IPS-11a (cell line): ENCODE measurements at regions not wholly inside any gene's neighbourhood (a gene's known extent, or its start where the extent isn't known, plus 50 kb on each side); places are given as distances from the start of the nearest gene placed in this dataset.
"Not testable (repeated sequence)": the region's sequence is repeated elsewhere in the genome, so short reads cannot be mapped to it uniquely, and the experiment has no call there.

Experiments
- H3K4me3 ChIP-seq: one replicate; pipeline ENCODE4 v1.5.1; 2013; ENCODE audit warnings: low read depth, low read length, control low read depth

DNA sequence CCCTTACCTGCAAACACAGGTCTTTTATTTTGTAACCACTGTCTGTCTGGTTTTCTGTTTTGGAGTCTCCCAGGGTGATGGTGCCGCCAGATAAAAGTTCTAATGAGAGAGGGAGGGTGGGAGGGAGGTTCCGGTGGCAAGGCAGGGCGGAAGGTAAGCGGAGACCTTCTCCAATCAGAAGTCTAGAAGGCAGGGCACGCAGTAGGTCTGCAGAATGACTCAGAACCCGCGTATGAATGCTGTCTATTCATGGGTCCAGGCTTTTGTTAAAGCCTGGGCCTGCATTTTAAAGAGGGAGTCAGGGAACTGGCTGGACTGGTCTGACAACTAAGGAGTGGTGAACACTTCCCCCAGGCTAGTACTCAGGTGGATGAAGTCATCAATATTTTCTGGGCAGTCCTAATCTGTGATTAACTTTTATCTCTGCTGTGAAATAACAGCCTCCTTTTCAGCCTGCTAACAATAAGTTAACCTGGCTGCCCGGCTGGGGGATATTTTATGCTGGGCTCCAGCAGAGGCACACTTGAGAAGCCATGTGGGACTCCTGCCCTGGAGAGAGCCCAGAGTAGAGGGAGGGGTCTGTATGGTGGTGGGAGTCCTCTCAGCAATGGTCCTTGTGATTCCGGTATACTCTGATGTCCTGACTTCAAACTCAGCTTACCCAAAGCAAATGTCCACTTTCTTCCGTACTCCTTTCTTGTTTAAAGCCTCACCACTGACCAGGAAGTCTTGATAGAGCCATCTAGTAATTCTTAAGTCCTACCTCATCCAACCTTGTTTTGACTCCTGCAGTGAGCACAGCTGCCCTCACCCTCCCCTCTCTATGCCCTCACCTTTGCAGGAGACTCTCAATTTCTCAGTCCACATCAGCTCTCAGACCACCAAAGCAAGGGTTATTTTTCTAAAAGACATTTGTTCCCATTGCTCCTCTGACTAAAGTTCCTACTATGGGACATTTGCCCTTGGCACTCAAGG, 85.3 kb upstream of the PLGLB2 start:
- not testable (repeated sequence) for H3K4me3 ChIP-seq

- not testable (repeated sequence) for H3K4me3 ChIP-seq
These were observed 84.5 kb upstream of the PLGLB2 start for GRCh38 chr2:87663347-87663746.

DNA sequence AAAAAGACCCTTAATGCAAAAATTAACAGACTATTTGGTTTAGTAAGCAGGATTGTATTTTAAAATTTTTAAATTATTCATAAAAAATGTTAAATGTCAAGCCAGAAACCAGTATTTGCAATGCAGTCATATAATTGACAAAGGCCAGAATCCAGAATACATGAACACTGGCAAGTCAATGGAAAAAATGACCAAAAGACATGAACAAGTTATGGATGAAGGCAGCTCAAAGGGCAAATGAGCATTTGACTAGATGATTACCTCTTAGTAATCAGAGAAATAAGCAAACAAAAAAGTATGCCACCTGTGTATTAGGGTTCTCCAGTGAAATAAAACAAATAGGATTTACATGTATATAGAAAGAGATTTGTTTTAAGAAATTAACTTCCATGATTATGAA, 80.9 kb upstream of the PLGLB2 start:
- H3K4me3 ChIP-seq, result not testable (repeated sequence)

DNA sequence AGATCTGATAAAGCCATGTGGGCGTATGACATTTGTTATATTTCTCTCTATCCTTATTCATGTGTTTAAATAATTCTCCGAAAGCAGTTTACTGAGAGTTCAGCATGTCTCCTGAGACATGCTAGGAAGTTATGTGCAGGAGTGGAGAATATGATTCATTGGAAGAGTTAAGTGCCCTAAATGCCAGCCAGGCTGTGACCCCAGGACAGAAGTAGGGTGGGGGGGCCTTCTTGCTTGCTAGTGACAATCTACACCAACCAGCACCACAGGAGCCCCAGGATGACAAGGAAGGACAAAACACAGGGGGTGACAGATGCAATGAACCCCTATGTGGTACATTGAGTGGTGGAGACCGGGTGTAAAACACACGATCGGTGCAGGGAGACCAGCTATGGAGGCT, 79.5 kb upstream of the PLGLB2 start:
- H3K4me3 ChIP-seq, result not testable (repeated sequence)

DNA sequence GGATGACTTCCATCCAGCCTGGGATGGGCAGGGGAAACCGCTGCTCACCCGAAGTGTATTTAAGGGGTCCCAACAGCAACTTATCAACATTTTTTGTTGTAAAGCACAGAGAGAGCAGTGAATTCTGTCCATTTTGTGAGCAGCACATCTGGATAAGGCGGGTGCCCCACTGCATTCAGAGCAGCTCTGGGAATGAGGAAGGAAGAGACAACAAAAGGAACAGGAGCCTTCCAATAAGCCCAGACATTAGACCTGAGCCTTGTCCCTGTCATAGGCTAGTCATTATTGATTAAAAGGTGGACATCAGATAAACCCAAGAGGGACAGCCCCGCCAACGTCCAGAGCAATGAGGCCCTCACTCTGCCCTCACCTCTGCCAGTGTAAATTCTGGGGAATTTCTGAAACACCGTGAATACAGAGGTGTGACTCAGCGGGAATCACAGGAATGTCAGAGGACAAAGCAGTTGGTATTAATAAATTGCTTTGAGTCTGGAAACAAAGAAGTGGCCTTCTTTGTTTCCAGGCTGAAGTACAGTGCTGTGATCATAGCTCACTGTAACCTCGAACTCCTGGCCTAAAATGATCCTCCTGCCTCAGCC, 78.2 kb upstream of the PLGLB2 start:
- not testable (repeated sequence) for H3K4me3 ChIP-seq

DNA sequence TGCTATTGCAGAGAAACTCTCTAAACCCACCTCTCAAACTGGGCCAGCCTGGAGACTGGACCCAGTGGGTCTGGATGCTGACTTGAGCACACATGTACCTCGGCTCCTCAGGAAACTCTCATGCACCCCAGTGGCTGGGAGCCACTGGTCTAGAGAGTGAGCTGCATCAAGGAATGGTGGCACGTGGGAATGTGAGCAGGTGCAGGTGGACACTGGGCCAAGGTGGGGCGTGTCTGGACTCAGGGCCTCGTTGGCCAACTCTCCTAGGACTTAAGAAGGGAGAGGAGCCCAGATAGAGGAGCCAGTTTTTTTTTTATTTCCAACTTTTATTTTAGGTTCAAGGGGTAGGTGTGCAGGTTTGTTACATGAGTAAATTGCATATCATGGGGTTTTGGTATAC, 75.5 kb upstream of the PLGLB2 start:
- not testable (repeated sequence) for H3K4me3 ChIP-seq

DNA sequence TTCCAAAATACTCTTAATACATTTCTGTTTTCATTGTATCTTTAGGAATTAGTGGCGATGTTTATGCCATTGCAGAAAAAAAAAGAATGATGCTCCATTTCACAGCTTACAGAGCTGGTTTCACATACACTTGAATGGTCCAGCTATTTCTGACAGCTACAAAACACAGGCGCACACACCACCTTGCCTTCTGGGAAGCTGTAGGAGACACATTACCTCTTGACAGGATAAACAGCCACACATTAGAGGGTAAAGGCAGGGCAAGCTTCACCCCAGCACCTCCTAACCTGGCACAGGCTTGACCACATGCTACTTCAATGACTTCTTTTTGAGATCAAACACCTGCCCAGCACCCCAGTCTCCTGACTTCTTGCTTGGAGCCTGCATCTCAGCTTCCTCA, 73.2 kb upstream of the PLGLB2 start:
- not testable (repeated sequence) for H3K4me3 ChIP-seq

DNA sequence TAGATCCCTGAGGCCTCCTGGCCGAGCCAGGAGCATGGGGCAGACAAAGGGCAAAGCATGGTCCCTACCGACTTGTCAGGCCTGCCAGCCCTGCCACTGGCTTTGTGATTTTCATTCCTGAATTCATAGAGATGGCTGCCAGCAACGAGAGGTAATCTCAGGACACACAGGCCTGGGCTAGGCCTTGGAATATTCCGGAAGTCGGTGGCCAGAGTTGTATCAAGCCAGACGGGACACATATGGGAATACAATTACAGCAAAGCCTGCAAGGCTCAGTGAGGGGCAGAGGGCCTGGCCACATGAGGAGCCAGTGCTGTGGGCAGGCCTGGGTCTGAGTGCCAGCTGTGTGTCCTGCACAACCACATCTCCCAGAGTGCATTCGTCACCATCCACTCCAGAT, 72.4 kb upstream of the PLGLB2 start:
- H3K4me3 ChIP-seq, result not testable (repeated sequence)

- H3K4me3 ChIP-seq, result not testable (repeated sequence)
These were observed 70.4 kb upstream of the PLGLB2 start for GRCh38 chr2:87677421-87677923.

DNA sequence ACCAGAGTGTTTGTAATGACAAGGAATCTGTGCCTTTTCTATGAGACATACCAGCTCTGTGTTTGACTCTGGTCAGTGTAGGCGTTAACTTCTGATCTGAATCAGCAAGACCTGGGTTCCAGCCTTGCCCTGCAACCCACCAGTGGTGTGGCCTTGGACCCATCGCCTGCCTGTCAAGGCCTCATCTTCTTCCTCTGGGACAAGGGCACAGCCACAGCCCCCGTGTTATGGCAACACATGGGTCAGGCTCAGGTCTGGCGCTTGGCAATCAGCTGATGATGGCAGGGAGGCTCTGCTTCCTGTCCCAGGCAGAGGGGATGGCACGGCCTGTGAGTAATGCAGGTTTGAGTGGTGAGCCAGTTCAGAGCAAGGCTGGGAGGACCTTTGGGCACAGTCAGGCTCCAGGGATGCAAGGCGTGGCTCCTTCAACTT, 69.1 kb upstream of the PLGLB2 start:
- H3K4me3 ChIP-seq, result not testable (repeated sequence)

DNA sequence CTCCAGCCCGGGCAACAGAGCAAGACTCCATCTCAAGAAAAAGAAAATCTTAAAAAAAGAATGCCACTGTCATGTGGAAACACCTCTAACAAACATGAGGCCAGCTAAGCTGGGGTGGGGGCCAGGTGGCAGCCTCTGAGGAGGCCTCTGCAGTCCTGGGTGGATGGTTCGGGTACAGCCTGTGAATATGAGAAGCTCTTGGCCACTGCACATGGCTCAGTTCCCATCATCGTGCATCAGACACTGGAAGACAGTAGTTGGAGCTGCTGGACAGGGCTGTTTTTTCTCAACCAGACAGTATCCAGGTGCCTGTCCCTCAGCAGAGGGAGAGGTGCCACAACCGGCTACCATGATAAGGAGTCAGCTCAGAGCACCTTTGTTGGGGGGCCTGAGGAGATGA, 67.9 kb upstream of the PLGLB2 start:
- not testable (repeated sequence) for H3K4me3 ChIP-seq

- H3K4me3 ChIP-seq, result not testable (repeated sequence)
These were observed 67.2 kb upstream of the PLGLB2 start for GRCh38 chr2:87680691-87681090.

GRCh38 chr2:87683451-87683850, 64.4 kb upstream of the PLGLB2 start:
- H3K4me3 ChIP-seq, result not testable (repeated sequence)

- H3K4me3 ChIP-seq, result not testable (repeated sequence)
These were observed 63.9 kb upstream of the PLGLB2 start for GRCh38 chr2:87683961-87684360.

GRCh38 chr2:87685558-87685957, 62.3 kb upstream of the PLGLB2 start:
- not testable (repeated sequence) for H3K4me3 ChIP-seq

- H3K4me3 ChIP-seq, result not testable (repeated sequence)
These were observed 60.9 kb upstream of the PLGLB2 start for GRCh38 chr2:87686873-87687549.

GRCh38 chr2:87687550-87688270, 60.2 kb upstream of the PLGLB2 start:
- H3K4me3 ChIP-seq, result not testable (repeated sequence)

DNA sequence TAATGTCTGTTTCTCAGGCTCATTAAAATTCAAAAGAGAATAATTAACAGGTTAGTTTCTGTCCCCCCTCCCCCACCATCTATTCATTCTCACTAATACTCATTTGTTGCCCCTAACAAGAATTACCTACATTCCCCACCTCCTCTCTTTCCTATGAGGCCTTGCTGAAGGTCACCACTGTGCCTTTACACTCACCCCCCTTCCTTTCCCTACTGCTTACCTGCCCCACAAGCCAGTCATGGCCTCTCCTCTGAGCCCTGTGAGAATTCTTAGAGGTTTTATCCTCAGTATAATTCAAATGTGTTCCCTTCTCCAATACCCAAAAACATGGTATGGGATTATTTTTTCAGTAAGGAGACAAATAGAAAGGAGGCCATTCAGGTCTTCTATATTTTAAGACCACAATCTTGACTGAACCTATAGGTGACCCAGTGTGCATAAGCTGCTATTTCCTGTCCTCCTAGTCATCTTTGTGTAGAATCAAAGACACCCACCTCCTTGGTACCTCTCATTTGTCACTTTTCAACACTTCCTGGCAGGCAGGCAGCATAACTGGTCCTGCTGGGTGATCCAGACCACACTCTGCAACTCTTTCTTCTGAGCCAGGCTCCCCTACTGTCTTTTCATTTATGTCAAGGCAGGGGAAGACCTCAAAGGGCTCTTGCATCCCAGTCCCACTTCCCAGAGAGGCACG, 55.8 kb upstream of the PLGLB2 start:
- H3K4me3 ChIP-seq, result not testable (repeated sequence)

DNA sequence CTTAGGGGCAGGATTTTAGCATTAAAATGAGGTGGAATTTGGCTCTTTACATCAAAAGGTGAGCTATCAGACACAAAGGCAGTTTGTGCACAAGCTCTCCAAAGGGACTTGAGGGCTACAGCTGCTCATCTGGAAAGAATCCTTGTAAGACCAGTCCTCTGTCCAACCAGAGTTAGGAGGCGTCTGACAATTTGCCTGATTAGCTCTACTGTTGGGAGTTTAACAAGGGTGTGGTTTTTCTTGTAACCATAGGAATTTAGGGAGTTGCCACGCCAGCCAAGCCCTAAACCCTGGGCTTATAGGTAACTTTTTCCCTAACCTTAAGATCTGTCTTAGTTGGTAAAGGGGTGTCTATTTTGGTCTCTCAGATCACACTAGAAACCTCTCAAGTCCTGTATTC, 55.0 kb upstream of the PLGLB2 start:
- H3K4me3 ChIP-seq, result not testable (repeated sequence)

DNA sequence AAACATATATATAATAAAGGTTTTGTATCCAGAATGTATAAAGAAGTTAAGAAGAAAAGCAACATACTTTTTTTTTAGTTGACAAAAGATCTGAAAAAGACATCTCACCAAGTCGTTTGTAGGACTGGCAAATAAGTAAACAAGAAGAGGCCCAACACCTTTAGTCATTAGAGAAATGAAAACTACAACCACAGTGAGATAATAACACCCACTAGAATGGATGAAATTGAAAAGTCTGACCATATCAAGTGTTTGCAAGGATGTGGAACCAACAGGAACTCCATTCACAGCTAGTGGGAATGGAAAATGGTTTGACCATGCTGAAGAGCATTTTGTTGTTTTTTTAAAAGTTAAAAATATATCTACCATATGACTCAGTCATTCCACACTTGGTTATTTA, 54.0 kb upstream of the PLGLB2 start:
- not testable (repeated sequence) for H3K4me3 ChIP-seq
